Limb (tissue), 2 donors: ENCODE measurements at regions not wholly inside any gene's neighbourhood (a gene's known extent, or its start where the extent isn't known, plus 50 kb on each side); places are given as distances from the start of the nearest gene placed in this dataset.

ENCODE experiments used
- DNase-seq, 2 donors: peaks; one replicate each; pipeline ENCODE4 v3.0.0-alpha.2; 2016; ENCODE audit errors: extremely low spot score in 2 of 2

DNA sequence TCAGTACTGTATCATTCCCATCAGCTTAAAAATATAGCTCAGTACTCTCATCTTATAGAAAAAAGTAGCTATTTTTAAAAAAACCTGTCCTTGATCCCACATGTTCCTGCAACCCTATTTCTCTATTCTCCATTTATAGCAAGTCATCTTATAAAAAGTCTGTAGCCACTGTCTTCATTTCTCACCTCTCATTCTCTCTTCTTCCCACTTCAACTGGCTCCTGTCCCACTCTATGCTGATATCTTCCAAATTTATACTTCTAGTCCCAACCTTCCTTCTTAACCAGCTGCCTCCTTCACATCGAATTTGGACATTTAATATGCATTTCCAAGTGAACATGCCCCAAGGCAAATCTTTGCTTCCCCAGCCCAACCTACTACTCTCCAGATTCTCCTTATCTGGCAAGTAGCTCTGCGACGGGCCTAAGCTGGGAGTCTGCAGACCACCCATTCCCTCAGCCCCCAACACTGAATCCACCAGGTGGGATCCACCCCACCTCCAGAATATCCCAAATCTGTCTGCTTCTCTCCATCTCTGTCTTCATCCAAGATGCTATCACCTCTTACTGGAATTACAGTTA, 52.0 kb upstream of the TANC2 start:
- no peak for DNase-seq

DNA sequence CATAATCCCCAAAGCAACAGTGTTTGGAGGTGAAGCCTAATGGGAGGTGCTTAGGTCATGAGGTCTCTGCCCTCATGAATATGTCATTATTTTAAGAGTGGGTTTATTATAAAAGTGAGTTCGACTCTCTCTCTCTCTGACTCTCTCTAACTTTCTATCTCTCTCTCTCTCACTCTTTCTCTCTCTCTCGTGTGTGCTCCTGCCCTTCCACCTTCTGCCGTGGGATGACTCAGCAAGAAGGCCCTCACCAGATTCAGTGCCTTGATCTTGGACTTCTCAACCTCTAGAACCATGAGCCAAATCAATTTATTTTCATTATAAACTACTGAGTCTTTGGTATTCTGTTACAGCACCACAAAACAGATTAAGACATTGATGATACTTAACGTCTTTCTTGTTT, 53.7 kb upstream of the TANC2 start:
- DNase-seq: no peak

DNA sequence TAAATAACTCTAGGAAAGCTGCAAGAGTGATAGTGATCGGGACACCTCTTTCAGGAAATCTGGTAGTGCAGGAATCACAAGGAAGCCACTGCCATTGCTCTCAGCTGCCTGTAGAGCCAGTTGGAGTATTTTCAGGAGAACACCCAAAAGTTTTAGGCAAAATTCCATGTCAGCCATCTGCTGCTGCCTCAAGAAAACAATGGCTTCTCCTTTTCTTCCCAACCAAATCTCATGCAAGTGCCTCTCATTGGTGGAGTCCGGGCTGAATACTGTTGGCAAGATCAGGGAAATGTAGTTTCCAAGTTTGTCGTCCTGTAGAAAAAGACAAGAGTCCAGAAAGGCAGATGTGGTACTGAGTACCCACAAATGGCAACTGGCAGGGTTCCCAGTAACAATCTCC, 54.9 kb upstream of the TANC2 start:
- DNase-seq: no peak

DNA sequence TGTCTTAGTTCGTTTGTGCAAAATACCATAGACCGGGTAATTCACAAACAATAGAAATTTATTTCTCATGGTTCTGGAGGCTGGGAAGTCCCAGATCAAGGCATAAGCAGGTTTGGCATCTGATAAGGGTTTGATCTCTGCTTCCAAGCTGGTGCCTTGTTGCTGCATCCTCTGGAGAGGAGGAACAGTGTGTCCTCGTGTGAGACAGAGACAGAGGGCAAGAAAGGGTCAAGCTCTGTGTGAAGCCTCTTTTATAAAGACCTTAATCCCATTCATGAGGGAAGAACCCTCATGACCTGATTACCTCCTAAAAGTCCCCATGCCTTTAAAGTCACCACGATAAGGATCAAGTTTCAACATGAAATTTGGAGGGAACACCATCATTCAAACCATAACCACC, 55.8 kb upstream of the TANC2 start:
- no peak for DNase-seq

DNA sequence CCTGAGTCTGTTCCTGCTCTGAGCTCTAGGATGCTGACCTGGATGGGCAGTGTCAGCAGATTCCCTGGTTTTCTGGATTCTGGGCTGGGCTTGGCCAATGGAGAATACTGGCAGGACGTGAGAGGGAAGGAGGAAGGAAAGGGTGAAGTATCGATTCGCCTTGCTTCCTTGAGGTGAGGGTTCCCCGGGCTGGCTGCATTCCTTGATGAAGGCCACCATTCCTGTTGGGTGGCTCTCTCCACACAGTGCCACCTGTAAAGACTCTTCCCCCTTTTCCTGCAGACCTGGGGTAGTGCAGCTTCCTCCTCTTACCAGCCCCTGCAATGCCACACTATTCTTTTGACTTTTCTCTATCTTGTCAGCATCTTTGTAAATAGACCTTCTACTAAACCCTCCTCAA, 58.1 kb upstream of the TANC2 start:
- no peak for DNase-seq

DNA sequence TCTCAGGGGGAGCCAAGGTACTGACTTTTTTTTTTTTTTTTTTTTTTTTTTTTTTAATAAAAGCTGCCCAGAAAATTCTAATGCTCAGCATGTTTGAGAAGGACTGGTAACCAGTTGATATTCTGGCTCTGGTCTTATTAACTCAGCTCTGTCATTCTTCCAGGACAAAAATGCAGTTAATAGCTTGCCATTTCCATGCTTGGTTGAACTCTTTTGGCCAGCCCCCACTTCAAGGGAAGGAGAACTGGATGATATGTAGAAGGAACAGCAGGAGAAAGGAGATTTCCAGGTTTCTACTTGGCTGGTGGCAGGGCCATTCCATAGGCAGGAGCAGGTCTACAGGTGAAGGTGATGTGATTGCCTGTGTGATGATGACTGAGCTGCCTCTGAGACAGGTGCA, 59.2 kb upstream of the TANC2 start:
- DNase-seq: no peak

DNA sequence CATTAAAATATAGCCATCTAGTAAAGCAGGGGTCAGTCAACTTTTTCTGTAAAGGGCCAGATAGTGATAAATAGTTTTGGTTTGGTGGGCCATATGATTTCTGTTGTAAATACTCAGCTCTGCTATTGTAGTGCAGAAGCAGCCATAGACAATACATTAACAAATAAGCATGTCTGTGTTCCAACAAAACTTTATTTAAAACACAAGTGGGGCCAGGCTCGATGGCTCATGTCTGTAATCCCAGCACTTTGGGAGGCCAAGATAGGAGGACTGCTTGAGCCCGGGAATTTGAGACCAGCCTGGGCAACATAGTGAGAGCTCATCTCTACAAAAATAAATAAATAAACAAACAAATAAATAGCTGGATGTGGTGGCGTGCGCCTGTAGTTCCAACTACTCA, 60.8 kb upstream of the TANC2 start:
- DNase-seq: no peak

DNA sequence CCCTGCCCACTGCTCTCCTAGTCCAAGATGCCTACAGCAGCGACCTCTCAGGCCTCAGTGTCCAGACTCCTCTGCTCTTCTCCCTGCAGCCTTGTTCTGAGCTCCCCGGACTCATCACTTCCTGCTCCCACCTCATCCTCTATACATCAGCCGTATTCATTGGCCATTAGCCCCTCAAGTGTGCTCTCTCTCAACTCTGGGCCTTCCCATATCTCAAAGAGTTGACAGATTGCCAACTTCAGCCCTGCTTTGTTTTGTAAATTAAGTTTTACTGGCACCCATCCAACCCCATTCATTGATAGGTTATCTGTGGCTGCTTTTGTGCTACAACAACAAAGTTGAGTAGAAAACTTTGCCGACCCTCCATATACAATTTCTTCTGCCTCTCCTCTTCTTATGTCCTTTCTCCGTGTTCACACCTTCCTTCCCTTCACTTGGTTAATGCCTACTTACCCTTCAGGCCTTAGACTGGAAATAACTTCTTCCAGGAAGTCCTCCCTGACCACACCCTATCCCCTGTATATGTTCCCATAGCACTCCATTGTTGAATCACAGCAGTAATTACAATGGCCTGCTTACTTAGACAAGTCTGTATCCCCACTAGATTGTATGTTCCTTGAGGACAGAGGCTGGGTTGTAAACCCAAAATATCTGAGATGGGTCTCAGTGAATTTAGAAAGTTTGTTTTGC, 63.4 kb upstream of the TANC2 start:
- DNase-seq: no peak

DNA sequence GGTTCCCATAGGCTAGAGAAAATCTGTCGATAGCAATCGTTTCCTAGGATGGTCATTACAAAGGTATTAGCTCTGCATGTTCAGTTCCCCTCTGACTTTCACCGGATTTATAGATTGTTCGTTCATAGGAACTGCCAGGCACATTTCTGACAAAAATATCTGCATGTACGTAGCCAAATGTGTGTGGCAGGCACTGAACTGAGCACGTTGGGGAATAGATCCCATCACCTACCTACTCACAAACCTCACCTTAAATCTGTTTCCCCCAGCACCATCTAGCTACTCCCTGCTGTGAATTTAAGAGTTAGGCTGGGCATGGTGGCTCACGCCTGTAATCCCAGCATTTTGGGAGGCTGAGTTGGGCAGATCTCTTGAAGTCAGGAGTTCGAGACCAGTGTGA, 64.5 kb upstream of the TANC2 start:
- DNase-seq: no peak

DNA sequence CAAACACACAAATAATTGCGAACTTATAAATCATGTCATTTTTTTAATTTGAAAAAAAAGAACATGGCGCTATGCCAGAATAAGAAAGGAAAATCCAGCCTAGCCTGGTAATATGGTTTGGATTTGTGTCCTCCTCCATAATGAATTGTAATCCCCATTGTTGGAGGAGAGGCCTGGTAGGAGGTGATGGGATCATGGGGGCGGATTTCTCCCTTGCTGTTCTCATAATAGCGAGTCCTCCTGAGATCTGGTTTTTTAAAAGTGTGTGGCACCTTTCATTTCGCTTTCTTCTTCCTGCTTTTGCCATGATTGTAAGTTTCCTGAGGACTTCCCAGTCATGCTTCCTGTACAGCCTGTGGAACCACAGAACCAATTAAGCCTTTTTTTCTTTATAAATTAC, 65.9 kb upstream of the TANC2 start:
- no peak for DNase-seq

DNA sequence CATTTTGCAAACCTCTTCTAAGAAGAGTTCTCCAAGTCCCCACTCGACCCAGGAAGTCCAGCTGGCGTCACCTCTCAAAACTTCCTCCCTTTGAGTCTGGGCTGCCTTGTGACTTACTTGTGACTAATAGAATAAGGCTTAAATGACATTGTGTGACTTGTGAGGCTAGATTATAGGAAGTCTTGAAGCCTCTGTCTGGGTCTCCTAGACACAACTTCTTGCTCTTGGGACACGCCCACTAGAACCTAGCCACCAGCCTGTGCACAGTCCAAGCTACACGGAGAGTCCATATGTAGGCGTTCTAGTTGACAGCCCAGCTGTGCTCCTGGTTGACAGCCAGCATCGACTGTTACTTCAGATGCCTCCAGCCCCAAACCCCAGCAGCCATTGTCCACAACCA, 66.7 kb upstream of the TANC2 start:
- peak in 1 of 2 donors; percentile 36 for DNase-seq

DNA sequence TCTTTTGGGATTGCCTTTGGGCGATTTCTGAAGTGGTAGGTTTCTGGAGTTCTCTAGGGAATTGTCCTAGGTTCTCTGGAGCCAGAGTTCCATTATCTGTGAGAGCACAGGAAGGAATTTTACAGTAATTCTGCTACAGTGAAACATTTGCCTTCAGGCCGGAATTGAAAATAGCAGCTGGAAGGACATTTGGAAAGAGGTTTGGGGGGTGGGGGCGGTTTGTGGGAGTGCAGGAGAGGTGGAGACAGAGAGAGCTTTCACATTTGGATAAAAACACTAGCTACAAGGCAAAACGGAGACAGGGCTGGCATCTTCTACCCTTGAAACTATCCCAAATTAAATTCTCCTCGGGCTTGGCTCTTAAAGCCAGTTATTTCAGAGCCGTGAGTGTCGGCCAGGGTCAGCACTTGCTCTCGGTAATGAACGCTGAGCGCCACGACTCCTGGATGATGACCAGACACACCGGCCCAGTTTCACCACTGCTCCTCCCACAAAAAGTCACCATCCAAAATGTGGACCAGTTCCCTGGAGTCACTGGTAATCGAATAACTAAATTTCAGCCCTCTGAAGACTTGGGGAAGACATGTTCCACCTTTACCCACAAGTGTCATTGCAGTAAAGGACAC, 67.7 kb upstream of the TANC2 start:
- peak; percentile 50 to 70 for DNase-seq

DNA sequence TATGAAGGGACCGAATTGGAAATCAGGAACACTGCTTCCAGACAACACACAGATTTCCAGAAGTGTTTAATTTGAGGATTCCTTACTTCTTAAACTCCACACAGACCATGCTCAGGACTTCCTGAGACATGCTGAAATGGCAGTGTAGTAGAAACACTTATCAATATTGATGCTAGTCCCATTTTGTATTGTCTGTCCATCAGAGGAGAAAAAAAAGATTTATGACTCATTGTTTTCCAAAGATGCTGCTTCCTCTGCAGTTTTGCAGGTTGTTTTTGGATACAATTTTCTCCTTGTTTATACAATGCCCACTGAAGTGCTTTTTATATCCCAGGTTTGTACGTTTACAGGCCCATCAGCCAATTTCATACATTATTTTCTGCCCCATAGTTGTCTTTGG, 68.3 kb upstream of the TANC2 start:
- no peak for DNase-seq

DNA sequence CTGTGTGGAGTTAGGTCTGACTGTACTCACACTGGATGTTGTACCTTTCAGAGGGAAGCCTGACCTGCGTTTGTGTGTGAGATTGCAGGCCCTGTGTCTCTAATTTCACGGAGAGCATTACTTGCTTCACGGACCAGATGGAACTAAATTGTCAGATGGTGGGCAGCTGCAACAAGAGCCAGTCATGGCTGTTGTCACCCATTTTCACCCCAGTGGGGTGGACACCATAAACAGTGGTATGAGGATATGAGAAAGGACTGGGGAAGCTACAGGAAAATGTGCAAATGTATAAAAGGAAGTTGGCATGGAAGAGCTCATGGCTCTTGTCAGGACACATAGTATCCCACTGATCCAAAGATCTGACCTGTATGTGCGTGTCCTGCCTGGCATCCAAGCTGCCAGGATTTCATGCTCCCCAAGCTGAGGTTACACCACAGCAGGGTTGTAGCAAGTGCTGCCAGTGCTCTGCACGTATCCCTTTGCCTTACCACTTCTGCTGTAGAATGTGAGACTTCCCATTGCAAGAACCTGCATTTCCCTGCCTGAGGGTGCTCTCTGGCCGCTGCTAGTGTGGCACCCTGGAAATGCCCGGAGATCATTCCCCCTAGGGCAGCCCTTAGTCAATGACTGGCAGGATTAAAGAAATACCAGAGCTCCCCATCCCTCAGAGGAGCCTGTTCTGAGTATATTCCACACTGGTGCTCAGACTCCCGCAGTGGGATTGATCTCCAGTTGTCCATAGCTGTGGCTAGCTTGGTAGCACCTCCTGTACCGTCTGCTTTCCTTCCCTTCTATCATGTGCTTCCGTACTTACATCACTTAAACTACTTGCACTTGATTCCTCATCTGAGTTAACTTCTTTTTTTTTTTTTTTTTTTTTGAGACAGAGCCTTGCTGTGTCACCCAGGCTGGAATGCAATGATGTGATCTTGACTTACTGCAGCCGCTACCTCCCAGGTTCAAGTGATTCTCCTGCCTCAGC, 70.4 kb upstream of the TANC2 start:
- DNase-seq: peak in 1 of 2 donors; percentile 8

DNA sequence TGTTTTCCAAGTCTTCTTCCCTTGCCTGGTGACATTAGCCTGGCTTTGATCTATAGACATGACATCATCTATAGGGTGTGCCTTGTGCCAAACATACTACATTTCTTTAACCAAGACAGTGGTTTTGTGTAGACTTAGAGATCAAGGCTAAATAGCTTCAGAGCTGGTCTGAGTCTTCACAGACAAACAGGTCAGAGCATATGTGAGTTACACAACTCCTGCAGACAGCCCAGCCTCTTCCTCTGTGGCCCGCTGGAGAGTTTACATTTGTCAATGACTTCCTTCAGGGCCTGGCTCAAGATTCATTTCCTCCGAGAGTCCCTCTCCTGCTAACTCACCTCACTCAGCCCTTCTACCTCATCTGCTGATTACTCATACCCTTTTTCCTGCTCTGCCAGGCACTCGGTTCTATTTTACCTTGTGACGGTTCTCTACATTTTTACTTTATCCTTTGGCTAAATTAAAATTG, 73.1 kb upstream of the TANC2 start:
- DNase-seq: peak in 1 of 2 donors; percentile 39

DNA sequence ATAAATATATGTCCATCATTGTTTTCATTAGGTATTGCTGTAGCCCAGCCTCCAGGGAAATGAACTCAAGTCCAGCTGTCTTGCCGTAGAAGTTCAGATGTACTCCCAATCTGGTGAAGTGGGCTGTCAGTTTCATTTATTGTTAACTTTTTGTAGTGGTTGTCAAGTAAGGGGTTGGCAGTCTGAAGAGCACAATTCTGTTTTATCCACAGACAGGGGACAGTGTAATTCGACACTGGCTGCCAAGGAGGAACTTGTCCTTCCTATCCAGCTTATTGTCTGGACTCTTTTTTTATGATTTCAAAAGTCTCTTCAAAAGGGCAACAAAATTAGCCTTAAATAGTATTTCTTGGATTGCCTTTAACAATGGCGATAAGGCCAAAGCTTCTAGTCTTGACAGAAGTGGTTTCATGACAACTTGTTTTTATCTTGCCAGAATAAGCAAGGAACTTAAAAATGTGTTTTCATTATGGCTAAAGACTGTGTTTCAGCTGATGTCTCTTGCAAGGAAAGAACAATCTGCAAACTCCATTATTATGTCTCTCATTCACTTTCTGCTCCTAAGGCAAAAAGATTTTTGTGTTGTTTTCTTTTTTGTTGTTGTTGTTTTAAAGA, 73.9 kb upstream of the TANC2 start:
- DNase-seq: no peak

DNA sequence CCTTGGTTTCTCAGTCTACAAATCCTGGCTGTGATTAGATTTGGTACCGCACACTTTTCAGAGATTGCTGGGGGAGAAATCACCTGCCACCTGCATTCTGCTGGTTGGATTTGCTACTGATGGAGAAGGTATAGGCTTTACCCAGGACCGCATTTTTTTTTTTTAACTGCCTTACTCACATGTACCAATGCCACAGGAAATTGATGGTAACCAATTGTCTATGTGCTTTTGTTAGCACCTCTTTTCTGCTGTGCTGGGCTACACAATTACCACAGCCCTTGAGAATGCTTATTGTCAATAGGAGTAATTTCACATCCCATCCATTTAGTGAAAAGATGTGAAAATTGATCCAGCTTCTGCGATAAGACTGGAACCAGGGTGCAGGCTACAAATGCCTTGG, 74.4 kb upstream of the TANC2 start:
- no peak for DNase-seq

DNA sequence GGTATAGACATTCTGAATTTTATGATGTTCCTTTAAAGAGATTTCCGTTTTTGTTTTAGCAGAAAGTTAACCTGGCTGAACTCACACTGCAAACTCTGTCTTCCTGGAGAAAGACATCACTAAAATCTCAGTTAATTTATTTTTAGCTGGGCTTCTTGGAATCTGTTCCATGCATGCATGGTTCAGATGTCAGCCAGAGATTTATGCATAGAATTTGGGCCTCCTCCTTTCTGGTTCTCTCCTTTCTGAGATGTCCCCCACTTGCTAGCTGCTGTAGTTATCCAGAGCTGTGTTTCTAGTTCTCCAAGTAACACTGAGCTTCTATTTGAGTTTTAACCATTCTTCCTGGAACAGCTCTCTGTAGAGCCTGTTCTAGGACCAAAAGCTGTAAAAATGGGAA, 77.3 kb upstream of the TANC2 start:
- no peak for DNase-seq

DNA sequence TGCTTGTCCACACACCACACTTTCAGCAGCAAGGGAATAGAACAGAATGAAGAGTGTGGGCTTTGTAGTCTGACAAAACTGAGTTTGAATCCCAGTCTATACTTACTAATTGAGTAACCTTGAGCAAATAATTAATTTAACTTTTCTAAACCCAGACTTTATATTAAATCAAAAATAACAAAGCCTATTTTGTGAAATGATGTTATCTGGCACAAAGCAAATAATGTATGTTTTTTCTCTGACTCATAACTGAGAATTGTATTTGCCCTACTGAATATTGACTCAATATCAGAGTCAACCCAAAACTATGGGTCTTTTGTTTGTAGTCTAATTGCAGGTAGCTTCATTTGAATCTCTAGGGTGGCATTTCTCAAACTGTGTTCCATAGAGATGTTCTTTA, 77.9 kb upstream of the TANC2 start:
- no peak for DNase-seq

DNA sequence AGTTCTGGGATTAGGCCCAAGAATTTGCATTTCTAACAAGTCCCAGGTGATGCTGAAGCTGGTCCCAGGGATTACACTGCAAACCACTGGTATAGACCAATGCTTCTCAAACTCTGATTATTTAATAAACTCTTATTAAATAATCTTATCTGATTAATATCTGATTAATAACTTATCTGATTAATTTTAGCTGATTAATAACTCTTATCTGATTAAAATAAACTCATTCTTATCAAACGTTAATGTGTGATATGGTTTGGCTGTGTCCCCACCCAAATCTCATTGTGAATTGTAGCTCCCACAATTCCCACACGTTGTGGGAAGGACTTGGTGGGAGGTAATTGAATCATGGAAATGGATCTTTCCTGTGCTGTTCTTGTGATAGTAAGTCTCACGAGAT, 78.6 kb upstream of the TANC2 start:
- DNase-seq: no peak

DNA sequence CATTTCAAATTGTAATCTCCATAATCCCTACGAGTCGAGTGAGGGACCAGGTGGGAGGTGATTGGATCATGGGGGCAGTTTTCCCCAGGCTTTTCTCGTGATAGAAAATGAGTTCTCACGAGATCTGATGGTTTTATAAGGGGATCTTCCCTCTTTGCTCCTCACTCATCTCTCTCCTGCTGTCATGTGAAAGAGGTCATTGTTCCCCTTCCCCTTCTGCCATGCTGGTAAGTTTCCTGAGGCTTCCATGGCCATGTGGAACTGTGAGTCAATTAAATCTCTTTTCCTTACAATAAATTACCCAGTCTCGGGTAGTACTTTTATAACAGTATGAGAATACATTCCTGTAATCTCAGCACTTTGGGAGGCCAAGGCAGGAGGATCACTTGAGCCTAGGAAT, 76.7 kb upstream of the MARCHF10 start:
- DNase-seq: no peak

DNA sequence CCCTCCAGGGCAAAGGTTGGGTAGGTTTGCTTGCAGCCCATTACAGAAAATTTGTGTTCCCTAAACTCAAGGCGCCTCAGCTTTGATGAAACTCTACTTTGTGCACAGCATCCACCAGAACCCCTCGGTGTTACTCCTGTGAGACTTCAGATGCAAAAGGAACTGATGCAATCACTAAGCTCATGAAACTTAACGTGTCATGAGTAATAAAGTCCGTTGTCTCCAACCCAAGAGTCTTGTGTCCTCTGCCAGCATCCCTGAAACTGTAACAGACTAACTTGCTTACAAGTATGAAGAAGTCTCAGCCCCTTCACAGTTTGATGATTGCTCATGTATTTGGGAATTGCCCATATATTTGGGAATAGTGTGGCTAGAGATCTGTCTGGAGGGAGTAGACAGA, 74.8 kb upstream of the MARCHF10 start:
- no peak for DNase-seq
